HCT116 (cell line): ENCODE measurements at regions not wholly inside any gene's neighbourhood (a gene's known extent, or its start where the extent isn't known, plus 50 kb on each side); places are given as distances from the start of the nearest gene placed in this dataset.

ENCODE experiments used
- ATAC-seq: fragments of 200-7000 bp; cut with Tn5 transposase; 2 replicates; pipeline ENCODE4 v1.9.1; 2020; ENCODE audit warnings: mild to moderate bottlenecking, moderate library complexity
- BruUV-seq: library from RNA; stranded (reverse); fragments of 400-500 nt; replicated peaks from 2 replicates; lab custom pipeline; 2021; lab: Mats Ljungman, UMichigan
- CTCF ChIA-PET: fragments of 300-600 bp; sonication (Branson Sonifier 250); formaldehyde crosslinking; loops from one replicate; lab custom pipeline; 2021; ENCODE audit warnings: antibody characterized with exemption; lab: Charles Lee
- POLR2A ChIA-PET: fragments of 300-600, 350-600 bp; sonication (Branson Sonifier 250); formaldehyde crosslinking; loops from one replicate; lab custom pipeline; 2021; ENCODE audit warnings: antibody characterized with exemption; lab: Charles Lee
- RAD21 ChIA-PET, 2 experiments: fragments of 300-600 bp; sonication (Branson Sonifier 250); formaldehyde crosslinking; loops; one replicate each; lab custom pipeline; 2023; ENCODE audit warnings: low total read pairs in 2 of 2; ENCODE audit not compliant: uncharacterized antibody in 2 of 2, unreplicated experiment in 2 of 2, low non-redundant PET in 1 of 2; lab: Charles Lee
- DNase-seq: peaks from one replicate; pipeline ENCODE4 v3.0.0-alpha.2; 2010; ENCODE audit warnings: low read depth, low spot score
- H2AFZ ChIP-seq: fragments of 200-600 bp; shearing (Covaris generic), sonication (generic); 2 replicates; pipeline ENCODE4 v1.6.1; 2017; ENCODE audit warnings: low read depth, mixed run types, mixed read lengths, antibody characterized with exemption, low read length; ENCODE audit not compliant: poor library complexity, severe bottlenecking
- H3K27ac ChIP-seq: 2 replicates; pipeline ENCODE4 v1.5.1; 2012; ENCODE audit warnings: low read depth, low read length
- H3K27me3 ChIP-seq: fragments of 200-600 bp; sonication (generic); 2 replicates; pipeline ENCODE4 v1.6.1; 2016; ENCODE audit warnings: mixed run types, low read length, mixed read lengths; ENCODE audit not compliant: insufficient read depth
- H3K36me3 ChIP-seq, 2 experiments: fragments of 200-500 bp in 1 of 2; fragments of 200-600 bp in 1 of 2; sonication (Bioruptor generic) in 1 of 2; sonication (generic) in 1 of 2; 2 replicates each; pipeline versions ENCODE4 v1.5.1 to v1.6.1; 2014 to 2016; ENCODE audit warnings: low read length in 2 of 2, inconsistent platforms in 1 of 2, mixed read lengths in 1 of 2, mixed run types in 1 of 2; ENCODE audit not compliant: insufficient read depth in 2 of 2, control insufficient read depth in 1 of 2
- H3K4me1 ChIP-seq, 2 experiments: fragments of 200-600 bp in 1 of 2; sonication (generic) in 1 of 2; 2 replicates each; pipeline versions ENCODE4 v1.5.1 to v1.6.1; 2012 to 2017; ENCODE audit warnings: low read length in 2 of 2, inconsistent platforms in 1 of 2, mild to moderate bottlenecking in 1 of 2, mixed read lengths in 1 of 2, mixed run types in 1 of 2, moderate library complexity in 1 of 2; ENCODE audit not compliant: insufficient read depth in 2 of 2, control insufficient read depth in 1 of 2
- H3K4me2 ChIP-seq: fragments of 200-600 bp; sonication (generic); 2 replicates; pipeline ENCODE4 v1.6.1; 2017; ENCODE audit warnings: mixed run types, low read length, mixed read lengths
- H3K4me3 ChIP-seq, 2 experiments: fragments of 200-600 bp in 1 of 2; sonication (generic) in 1 of 2; replicated peaks in 1 of 2; 2 replicates each; pipeline ENCODE4 v1.5.1; 2011 to 2016; ENCODE audit warnings: low read length in 2 of 2, control low read depth in 1 of 2, low read depth in 1 of 2, mild to moderate bottlenecking in 1 of 2, mixed read lengths in 1 of 2, mixed run types in 1 of 2
- H3K79me2 ChIP-seq: fragments of 200-600 bp; sonication (generic); 2 replicates; pipeline ENCODE4 v1.6.1; 2017; ENCODE audit warnings: mild to moderate bottlenecking, mixed run types, low read length, moderate library complexity, mixed read lengths; ENCODE audit not compliant: insufficient read depth
- H3K9ac ChIP-seq: fragments of 200-600 bp; sonication (generic); 2 replicates; pipeline ENCODE4 v1.6.1; 2016; ENCODE audit warnings: low read length, mixed read lengths
- H3K9me2 ChIP-seq: fragments of 200-600 bp; sonication (generic), shearing (Covaris generic); 2 replicates; pipeline ENCODE4 v1.6.1; 2017; ENCODE audit warnings: mixed run types, mild to moderate bottlenecking, moderate library complexity; ENCODE audit not compliant: insufficient read depth
- H3K9me3 ChIP-seq, 2 experiments: fragments of 200-500 bp in 1 of 2; fragments of 200-600 bp in 1 of 2; sonication (Bioruptor generic) in 1 of 2; sonication (generic) in 1 of 2; 2 replicates each; pipeline ENCODE4 v1.6.1; 2014 to 2017; ENCODE audit warnings: low read length in 2 of 2, mixed read lengths in 2 of 2, inconsistent platforms in 1 of 2, low read depth in 1 of 2, mild to moderate bottlenecking in 1 of 2, mixed run types in 1 of 2, moderate library complexity in 1 of 2; ENCODE audit not compliant: control insufficient read depth in 1 of 2, insufficient read depth in 1 of 2
- H4K20me1 ChIP-seq: fragments of 200-600 bp; sonication (generic), shearing (Covaris generic); 2 replicates; pipeline ENCODE4 v1.6.1; 2017; ENCODE audit warnings: mixed run types, mild to moderate bottlenecking, moderate library complexity; ENCODE audit not compliant: insufficient read depth
- CBX3 ChIP-seq: IDR thresholded peaks from 2 replicates; pipeline ENCODE4 v1.6.1; 2012; ENCODE audit warnings: low read depth
- CEBPB ChIP-seq: IDR thresholded peaks from 2 replicates; pipeline ENCODE4 v1.6.1; 2012; ENCODE audit warnings: low read depth
- EGR1 ChIP-seq: IDR thresholded peaks from 2 replicates; pipeline ENCODE4 v1.6.1; 2012; ENCODE audit warnings: low read depth
- ELF1 ChIP-seq: IDR thresholded peaks from 2 replicates; pipeline ENCODE4 v1.6.1; 2012; ENCODE audit warnings: low read depth, borderline replicate concordance
- EZH2 ChIP-seq: fragments of 200-600 bp; sonication (generic); IDR thresholded peaks from 2 replicates; pipeline ENCODE4 v1.6.1; 2017; ENCODE audit warnings: antibody characterized with exemption, mixed run types
- EZH2phosphoT487 ChIP-seq: fragments of 200-600 bp; IDR thresholded peaks from 2 replicates; pipeline ENCODE4 v1.6.1; 2018; ENCODE audit warnings: antibody characterized with exemption, borderline replicate concordance
- JUND ChIP-seq: IDR thresholded peaks from 2 replicates; pipeline ENCODE4 v1.6.1; 2012
- POLR2A ChIP-seq: IDR thresholded peaks from 2 replicates; pipeline ENCODE4 v1.7.0; 2011; ENCODE audit warnings: borderline replicate concordance; ENCODE audit not compliant: insufficient read depth, insufficient read length; ENCODE audit errors: extremely low read depth
- POLR2AphosphoS5 ChIP-seq: IDR thresholded peaks from 2 replicates; pipeline ENCODE4 v1.6.1; 2011; ENCODE audit warnings: mild to moderate bottlenecking, low read depth, low read length, moderate library complexity
- RAD21 ChIP-seq: IDR thresholded peaks from 2 replicates; pipeline ENCODE4 v1.6.1; 2012; ENCODE audit warnings: low read depth, mild to moderate bottlenecking
- SIN3A ChIP-seq: IDR thresholded peaks from 2 replicates; pipeline ENCODE4 v1.6.1; 2012; ENCODE audit warnings: low read depth
- SP1 ChIP-seq: IDR thresholded peaks from 2 replicates; pipeline ENCODE4 v1.6.1; 2012; ENCODE audit warnings: low read depth
- SRF ChIP-seq: IDR thresholded peaks from 2 replicates; pipeline ENCODE4 v1.6.1; 2012; ENCODE audit warnings: low read depth
- TCF7L2 ChIP-seq: IDR thresholded peaks from 2 replicates; pipeline ENCODE4 v1.7.0; 2011; ENCODE audit warnings: borderline replicate concordance, inconsistent platforms; ENCODE audit not compliant: insufficient read depth, insufficient read length; ENCODE audit errors: extremely low read depth
- YY1 ChIP-seq: IDR thresholded peaks from 2 replicates; pipeline ENCODE4 v1.6.1; 2011; ENCODE audit warnings: low read length, low read depth, moderate library complexity, mild to moderate bottlenecking; ENCODE audit not compliant: insufficient replicate concordance; ENCODE audit errors: extremely low read depth
- ZFX ChIP-seq: fragments of 450-650 bp; IDR thresholded peaks from 2 replicates; pipeline ENCODE4 v1.6.1; 2017
- ZNF274 ChIP-seq: fragments of 200-500 bp; sonication (Bioruptor generic); IDR thresholded peaks from 2 replicates; pipeline ENCODE4 v1.6.1; 2014; ENCODE audit warnings: mild to moderate bottlenecking, low read depth, low read length, inconsistent platforms
- intact Hi-C: fragments of 100-400 bp; cut with micrococcal nuclease; formaldehyde crosslinking; loops from 2 replicates; pipeline ENCODE4 v1.10.0; 2022
- TF ChIP-seq, protein P1 (sequence below): IDR thresholded peaks from 2 replicates; pipeline ENCODE4 v1.6.1; 2012
- TF ChIP-seq, protein P2 (sequence below): IDR thresholded peaks from 2 replicates; pipeline ENCODE4 v1.6.1; 2012
- TF ChIP-seq, protein P3 (sequence below): IDR thresholded peaks from 2 replicates; pipeline ENCODE4 v1.6.1; 2011; ENCODE audit warnings: mild to moderate bottlenecking, low read length, moderate library complexity; ENCODE audit not compliant: insufficient replicate concordance; ENCODE audit errors: extremely low read depth

DNA sequence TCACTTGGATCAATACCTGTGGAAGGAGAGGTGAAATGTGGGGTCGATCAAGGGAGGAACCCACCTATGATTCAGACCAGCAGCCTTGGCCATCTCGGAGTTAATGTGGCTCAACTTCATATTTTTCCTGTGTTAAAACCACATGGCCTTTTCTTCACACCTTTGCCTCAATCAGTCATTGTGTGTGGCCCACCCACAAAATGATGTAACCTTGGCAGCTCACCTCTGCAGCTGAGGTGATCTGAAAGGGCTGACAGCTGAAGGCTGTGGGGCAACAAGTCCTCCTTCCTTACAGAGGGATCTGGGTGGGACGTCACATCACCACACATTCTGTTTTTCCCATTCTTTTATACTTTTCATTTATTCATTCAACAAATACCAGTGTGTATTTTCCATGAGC, 357.1 kb upstream of the HSF2 start:
- no peak overlapping the region for H3K4me2 ChIP-seq
- ChIA-PET POLR2A (no interaction called here), RAD21 (no interaction called here), CTCF (no interaction called here)
- H3K4me3 ChIP-seq = no peak overlapping the region
- ATAC-seq = no peak
- H3K9me3 ChIP-seq = no peaks in the 10 kb centered on the region
- H3K27ac ChIP-seq = no peak overlapping the region
- H3K9ac ChIP-seq = no peak overlapping the region
- H3K79me2 ChIP-seq = no peaks in the 10 kb centered on the region
- no peaks in the 10 kb centered on the region for H3K9me2 ChIP-seq
- no peak for DNase-seq
- no peaks in the 10 kb centered on the region for H3K27me3 ChIP-seq
- no peaks in the 10 kb centered on the region for H3K36me3 ChIP-seq
- H4K20me1 ChIP-seq = no peaks in the 10 kb centered on the region
- H3K4me1 ChIP-seq = no peaks in the 10 kb centered on the region
- no TSS peak for BruUV-seq
- TF ChIP-seq EZH2phosphoT487 = no peak
- no peak for TF ChIP-seq POLR2A
- no peak overlapping the region for H2AFZ ChIP-seq
- intact Hi-C loops = no loop called here

DNA sequence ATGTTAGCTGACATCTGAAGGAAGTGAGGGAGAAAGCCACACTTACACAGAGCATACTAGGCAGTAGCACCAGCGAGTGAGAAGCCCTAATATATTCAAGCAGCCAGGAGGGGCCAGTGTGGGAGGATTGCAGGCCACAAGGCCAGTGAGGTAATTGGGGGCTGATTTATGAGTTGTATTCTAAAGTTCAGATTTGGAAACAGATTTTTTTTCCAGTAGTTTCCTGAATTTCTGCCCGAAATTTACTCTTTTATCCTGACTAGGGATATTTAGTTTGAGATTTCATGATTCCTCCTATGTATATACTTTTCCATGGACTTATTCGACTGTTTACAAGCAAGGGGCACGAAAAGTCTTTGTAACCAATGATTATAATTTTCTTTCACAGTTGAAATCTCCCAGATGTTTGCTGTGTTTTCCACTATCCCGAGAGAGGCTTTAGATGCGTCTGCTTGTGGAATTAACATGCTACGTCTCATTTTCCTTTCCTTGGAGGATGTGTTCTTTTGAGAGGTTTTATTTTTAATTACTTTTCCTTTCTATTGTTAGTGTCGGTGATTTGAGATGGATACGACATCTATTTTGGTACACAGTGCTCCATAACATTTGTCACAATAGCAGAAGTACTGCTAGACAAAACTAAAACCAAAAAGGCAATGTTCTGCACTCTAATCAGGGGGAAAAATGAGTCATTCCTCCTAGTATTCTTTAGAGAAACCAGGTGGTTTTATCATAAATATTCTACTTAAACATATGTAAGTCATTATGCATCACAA, 356.3 kb upstream of the HSF2 start:
- Histone ChIP-seq H2AFZ (no peak overlapping the region), H3K9me3 (no peaks in the 10 kb centered on the region), H3K4me2 (no peak overlapping the region), H3K36me3 (no peaks in the 10 kb centered on the region), H3K4me1 (no peaks in the 10 kb centered on the region), H3K9ac (no peak overlapping the region), H4K20me1 (no peaks in the 10 kb centered on the region), H3K27ac (no peak overlapping the region), H3K4me3 (no peak overlapping the region), H3K9me2 (no peaks in the 10 kb centered on the region), H3K27me3 (no peaks in the 10 kb centered on the region)
- no TSS peak for BruUV-seq
- POLR2A ChIA-PET = no interaction called here
- ATAC-seq (no peak), DNase-seq (no peak)
- intact Hi-C loops = no loop called here
- CTCF ChIA-PET = no interaction called here
- RAD21 ChIA-PET = no interaction called here
- no peak for TF ChIP-seq CEBPB
- no peak for TF ChIP-seq CBX3
- TF ChIP-seq EGR1 = no peak
- no peak for TF ChIP-seq ZNF274
- TF ChIP-seq ELF1 = no peak
- no peak for TF ChIP-seq EZH2phosphoT487
- no peak for TF ChIP-seq SRF
- TF ChIP-seq, protein P1, sequence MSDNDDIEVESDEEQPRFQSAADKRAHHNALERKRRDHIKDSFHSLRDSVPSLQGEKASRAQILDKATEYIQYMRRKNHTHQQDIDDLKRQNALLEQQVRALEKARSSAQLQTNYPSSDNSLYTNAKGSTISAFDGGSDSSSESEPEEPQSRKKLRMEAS = no peak
- TF ChIP-seq RAD21 = no peak
- no peak for TF ChIP-seq ZFX
- TF ChIP-seq POLR2A = no peak
- TF ChIP-seq, protein P2, sequence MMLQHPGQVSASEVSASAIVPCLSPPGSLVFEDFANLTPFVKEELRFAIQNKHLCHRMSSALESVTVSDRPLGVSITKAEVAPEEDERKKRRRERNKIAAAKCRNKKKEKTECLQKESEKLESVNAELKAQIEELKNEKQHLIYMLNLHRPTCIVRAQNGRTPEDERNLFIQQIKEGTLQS = no peak
- no peak for TF ChIP-seq SIN3A
- TF ChIP-seq POLR2AphosphoS5 = no peak
- no peak for TF ChIP-seq JUND
- no peak for TF ChIP-seq SP1
- no peak for TF ChIP-seq TCF7L2
- TF ChIP-seq EZH2 = no peak
- TF ChIP-seq, protein P3, sequence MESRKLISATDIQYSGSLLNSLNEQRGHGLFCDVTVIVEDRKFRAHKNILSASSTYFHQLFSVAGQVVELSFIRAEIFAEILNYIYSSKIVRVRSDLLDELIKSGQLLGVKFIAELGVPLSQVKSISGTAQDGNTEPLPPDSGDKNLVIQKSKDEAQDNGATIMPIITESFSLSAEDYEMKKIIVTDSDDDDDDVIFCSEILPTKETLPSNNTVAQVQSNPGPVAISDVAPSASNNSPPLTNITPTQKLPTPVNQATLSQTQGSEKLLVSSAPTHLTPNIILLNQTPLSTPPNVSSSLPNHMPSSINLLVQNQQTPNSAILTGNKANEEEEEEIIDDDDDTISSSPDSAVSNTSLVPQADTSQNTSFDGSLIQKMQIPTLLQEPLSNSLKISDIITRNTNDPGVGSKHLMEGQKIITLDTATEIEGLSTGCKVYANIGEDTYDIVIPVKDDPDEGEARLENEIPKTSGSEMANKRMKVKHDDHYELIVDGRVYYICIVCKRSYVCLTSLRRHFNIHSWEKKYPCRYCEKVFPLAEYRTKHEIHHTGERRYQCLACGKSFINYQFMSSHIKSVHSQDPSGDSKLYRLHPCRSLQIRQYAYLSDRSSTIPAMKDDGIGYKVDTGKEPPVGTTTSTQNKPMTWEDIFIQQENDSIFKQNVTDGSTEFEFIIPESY = no peak
- no peak for TF ChIP-seq YY1
- TF ChIP-seq, all 23 proteins: peak for 0
- no peaks in the 10 kb centered on the region for H3K79me2 ChIP-seq
